ENCODE measurements at regions not wholly inside any gene's neighbourhood (a gene's known extent, or its start where the extent isn't known, plus 50 kb on each side); places are given as distances from the start of the nearest gene placed in this dataset.

DNA sequence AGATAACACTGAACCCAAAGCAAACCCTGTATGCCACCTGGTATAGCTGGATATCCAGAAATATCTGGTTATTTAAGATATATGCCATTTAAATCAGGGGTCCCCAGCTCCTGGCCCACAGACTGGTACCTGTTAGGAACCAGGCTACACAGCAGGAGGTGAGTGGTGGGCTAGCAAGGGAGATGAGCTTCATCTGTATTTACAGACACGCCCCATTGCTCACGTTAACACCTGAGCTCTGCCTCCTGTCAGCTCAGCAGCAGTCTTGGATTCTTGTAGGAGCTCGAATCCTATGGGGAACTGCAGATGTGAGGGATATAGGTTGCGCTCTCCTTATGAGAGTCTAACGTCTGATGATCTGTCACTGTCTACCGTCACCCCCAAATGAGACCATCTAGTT lies 646.6 kb downstream of the TLE4 start:
- in situ Hi-C loops (cut with HindIII; ENCODE audit: extremely low pct_ligation_motif_present, low pct_unique_long_range_greater_than_20kb) (no loop called here), intact Hi-C loops (cut with micrococcal nuclease; ENCODE audit: unreplicated experiment) (no loop called here)
- Histone ChIP-seq H3K27me3 (ENCODE audit: control insufficient read depth in 1 of 2, insufficient read depth in 2 of 2, low read length in 2 of 2) (no peaks in the 10 kb centered on the region), H3K79me2 (ENCODE audit: insufficient read depth, low read length) (no peaks in the 10 kb centered on the region), H2AFZ (ENCODE audit: low read length) (no peak overlapping the region), H3K4me2 (ENCODE audit: low read depth, low read length) (no peak overlapping the region), H3K4me3 (replicated peaks in 1 of 3; ENCODE audit: insufficient read depth in 1 of 3, low read depth in 2 of 3, low read length in 3 of 3) (no peak overlapping the region), H3K4me1 (ENCODE audit: insufficient read depth, low read length) (no peaks in the 10 kb centered on the region), H3K36me3 (replicated peaks in 1 of 2; ENCODE audit: control insufficient read depth in 1 of 2, insufficient read depth in 2 of 2, low read length in 2 of 2) (no peaks in the 10 kb centered on the region), H3K9me3 (ENCODE audit: low read length) (peaks cover 18% of the 10 kb centered on the region), H3K9ac (ENCODE audit: insufficient read depth, low read depth, low read length) (no peak overlapping the region), H4K20me1 (ENCODE audit: insufficient read depth, low read length) (no peaks in the 10 kb centered on the region), H3K27ac (ENCODE audit: extremely low read length, insufficient read depth, low read length) (no peak overlapping the region)
- TF ChIP-seq PHB2 (IDR thresholded peaks at IDR 0.05; ENCODE audit: partially characterized antibody) (no peak), SNRNP70 (IDR thresholded peaks at IDR 0.05; ENCODE audit: low read depth, low read length) (no peak)
- TF ChIP-seq, protein P1, sequence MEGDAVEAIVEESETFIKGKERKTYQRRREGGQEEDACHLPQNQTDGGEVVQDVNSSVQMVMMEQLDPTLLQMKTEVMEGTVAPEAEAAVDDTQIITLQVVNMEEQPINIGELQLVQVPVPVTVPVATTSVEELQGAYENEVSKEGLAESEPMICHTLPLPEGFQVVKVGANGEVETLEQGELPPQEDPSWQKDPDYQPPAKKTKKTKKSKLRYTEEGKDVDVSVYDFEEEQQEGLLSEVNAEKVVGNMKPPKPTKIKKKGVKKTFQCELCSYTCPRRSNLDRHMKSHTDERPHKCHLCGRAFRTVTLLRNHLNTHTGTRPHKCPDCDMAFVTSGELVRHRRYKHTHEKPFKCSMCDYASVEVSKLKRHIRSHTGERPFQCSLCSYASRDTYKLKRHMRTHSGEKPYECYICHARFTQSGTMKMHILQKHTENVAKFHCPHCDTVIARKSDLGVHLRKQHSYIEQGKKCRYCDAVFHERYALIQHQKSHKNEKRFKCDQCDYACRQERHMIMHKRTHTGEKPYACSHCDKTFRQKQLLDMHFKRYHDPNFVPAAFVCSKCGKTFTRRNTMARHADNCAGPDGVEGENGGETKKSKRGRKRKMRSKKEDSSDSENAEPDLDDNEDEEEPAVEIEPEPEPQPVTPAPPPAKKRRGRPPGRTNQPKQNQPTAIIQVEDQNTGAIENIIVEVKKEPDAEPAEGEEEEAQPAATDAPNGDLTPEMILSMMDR (CRISPR knock-in tag; IDR thresholded peaks at IDR 0.05), result no peak
- no peak for ATAC-seq
- DNase-seq (ENCODE audit: low spot score), result no peak
- BruUV-seq (replicated peaks), result no TSS peak
- 63% methylated on average over 2 of the region's 6 CpGs for WGBS (ENCODE audit: low lambda C conversion rate)
- ChIA-PET POLR2A (no interaction called here), CTCF (ENCODE audit: low intra/inter-chr PET ratio, low total read pairs) (no interaction called here)
- FAIRE-seq, result no peak

DNA sequence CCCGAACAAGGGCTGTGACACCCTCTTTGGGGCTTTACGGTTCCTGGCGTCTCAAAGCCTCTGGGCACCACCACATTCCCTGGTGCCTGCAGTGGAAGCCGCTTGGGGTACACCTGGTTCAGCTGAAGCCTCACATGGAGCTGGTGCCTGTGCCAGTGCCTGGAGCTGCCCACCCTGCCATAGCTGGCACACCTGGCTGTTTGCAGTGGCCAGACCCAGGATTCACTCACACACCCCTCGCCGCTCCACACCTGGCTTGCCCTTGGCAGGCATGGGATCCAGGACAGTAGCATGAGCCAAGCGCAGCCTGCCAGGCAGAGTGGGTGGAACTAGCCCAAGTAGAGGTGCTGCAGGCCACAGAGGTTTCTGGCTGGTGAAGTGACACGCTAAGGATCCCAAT lies 641.8 kb downstream of the TLE4 start:
- Histone ChIP-seq H3K27ac (ENCODE audit: extremely low read length, insufficient read depth, low read length) (no peak overlapping the region), H3K27me3 (ENCODE audit: control insufficient read depth in 1 of 2, insufficient read depth in 2 of 2, low read length in 2 of 2) (no peaks in the 10 kb centered on the region), H3K4me3 (replicated peaks in 1 of 3; ENCODE audit: insufficient read depth in 1 of 3, low read depth in 2 of 3, low read length in 3 of 3) (no peak overlapping the region), H3K36me3 (replicated peaks in 1 of 2; ENCODE audit: control insufficient read depth in 1 of 2, insufficient read depth in 2 of 2, low read length in 2 of 2) (no peaks in the 10 kb centered on the region), H3K9ac (ENCODE audit: insufficient read depth, low read depth, low read length) (no peak overlapping the region), H3K4me1 (ENCODE audit: insufficient read depth, low read length) (no peaks in the 10 kb centered on the region), H3K79me2 (ENCODE audit: insufficient read depth, low read length) (no peaks in the 10 kb centered on the region), H3K9me3 (ENCODE audit: low read length) (peaks cover 48% of the 10 kb centered on the region), H3K4me2 (ENCODE audit: low read depth, low read length) (no peak overlapping the region), H2AFZ (ENCODE audit: low read length) (no peak overlapping the region), H4K20me1 (ENCODE audit: insufficient read depth, low read length) (no peaks in the 10 kb centered on the region)
- intact Hi-C loops (cut with micrococcal nuclease; ENCODE audit: unreplicated experiment), result no loop called here
- TF ChIP-seq, protein P2, sequence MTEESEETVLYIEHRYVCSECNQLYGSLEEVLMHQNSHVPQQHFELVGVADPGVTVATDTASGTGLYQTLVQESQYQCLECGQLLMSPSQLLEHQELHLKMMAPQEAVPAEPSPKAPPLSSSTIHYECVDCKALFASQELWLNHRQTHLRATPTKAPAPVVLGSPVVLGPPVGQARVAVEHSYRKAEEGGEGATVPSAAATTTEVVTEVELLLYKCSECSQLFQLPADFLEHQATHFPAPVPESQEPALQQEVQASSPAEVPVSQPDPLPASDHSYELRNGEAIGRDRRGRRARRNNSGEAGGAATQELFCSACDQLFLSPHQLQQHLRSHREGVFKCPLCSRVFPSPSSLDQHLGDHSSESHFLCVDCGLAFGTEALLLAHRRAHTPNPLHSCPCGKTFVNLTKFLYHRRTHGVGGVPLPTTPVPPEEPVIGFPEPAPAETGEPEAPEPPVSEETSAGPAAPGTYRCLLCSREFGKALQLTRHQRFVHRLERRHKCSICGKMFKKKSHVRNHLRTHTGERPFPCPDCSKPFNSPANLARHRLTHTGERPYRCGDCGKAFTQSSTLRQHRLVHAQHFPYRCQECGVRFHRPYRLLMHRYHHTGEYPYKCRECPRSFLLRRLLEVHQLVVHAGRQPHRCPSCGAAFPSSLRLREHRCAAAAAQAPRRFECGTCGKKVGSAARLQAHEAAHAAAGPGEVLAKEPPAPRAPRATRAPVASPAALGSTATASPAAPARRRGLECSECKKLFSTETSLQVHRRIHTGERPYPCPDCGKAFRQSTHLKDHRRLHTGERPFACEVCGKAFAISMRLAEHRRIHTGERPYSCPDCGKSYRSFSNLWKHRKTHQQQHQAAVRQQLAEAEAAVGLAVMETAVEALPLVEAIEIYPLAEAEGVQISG (CRISPR knock-in tag; IDR thresholded peaks at IDR 0.05), result no peak
- no peak for TF ChIP-seq BRD4 (CRISPR knock-in tag; IDR thresholded peaks at IDR 0.05)
- TF ChIP-seq, protein P3, sequence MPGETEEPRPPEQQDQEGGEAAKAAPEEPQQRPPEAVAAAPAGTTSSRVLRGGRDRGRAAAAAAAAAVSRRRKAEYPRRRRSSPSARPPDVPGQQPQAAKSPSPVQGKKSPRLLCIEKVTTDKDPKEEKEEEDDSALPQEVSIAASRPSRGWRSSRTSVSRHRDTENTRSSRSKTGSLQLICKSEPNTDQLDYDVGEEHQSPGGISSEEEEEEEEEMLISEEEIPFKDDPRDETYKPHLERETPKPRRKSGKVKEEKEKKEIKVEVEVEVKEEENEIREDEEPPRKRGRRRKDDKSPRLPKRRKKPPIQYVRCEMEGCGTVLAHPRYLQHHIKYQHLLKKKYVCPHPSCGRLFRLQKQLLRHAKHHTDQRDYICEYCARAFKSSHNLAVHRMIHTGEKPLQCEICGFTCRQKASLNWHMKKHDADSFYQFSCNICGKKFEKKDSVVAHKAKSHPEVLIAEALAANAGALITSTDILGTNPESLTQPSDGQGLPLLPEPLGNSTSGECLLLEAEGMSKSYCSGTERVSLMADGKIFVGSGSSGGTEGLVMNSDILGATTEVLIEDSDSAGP (CRISPR knock-in tag; IDR thresholded peaks at IDR 0.05; ENCODE audit: borderline replicate concordance), result no peak
- no peak for TF ChIP-seq SATB2 (CRISPR knock-in tag; IDR thresholded peaks at IDR 0.05)
- TF ChIP-seq ZNF121 (CRISPR knock-in tag; IDR thresholded peaks at IDR 0.05), result no peak
- ChIA-PET POLR2A (no interaction called here), CTCF (ENCODE audit: low intra/inter-chr PET ratio, low total read pairs) (no interaction called here)
- in situ Hi-C loops (cut with HindIII; ENCODE audit: extremely low pct_ligation_motif_present, low pct_unique_long_range_greater_than_20kb), result no loop called here
- FAIRE-seq (no peak), ATAC-seq (no peak), DNase-seq (ENCODE audit: low spot score) (no peak)
- 40% methylated on average over 4 of the region's 8 CpGs for WGBS (ENCODE audit: low lambda C conversion rate)
- BruUV-seq (replicated peaks), result no TSS peak
